ENCODE measurements at regions not wholly inside any gene's neighbourhood (a gene's known extent, or its start where the extent isn't known, plus 50 kb on each side); places are given as distances from the start of the nearest gene placed in this dataset.
"Not testable (repeated sequence)": the region's sequence is repeated elsewhere in the genome, so short reads cannot be mapped to it uniquely, and the experiment has no call there.

GRCh38 chr1:82377201-82377884, 576.6 kb downstream of the ADGRL2 start:
- no peak for DNase-seq (ENCODE audit: low read depth in 2 of 3, low spot score in 2 of 3)

GRCh38 chr1:82373710-82374109, 573.0 kb downstream of the ADGRL2 start:
- no peak for DNase-seq (ENCODE audit: low read depth in 2 of 3, low spot score in 2 of 3)

GRCh38 chr1:82371844-82372498, 571.2 kb downstream of the ADGRL2 start:
- no peak for DNase-seq (ENCODE audit: low read depth in 2 of 3, low spot score in 2 of 3)

GRCh38 chr1:82367456-82367855, 566.7 kb downstream of the ADGRL2 start:
- no peak for DNase-seq (ENCODE audit: low read depth in 2 of 3, low spot score in 2 of 3)

GRCh38 chr1:82366689-82367088, 566.0 kb downstream of the ADGRL2 start:
- no peak for DNase-seq (ENCODE audit: low read depth in 2 of 3, low spot score in 2 of 3)

- DNase-seq (ENCODE audit: low read depth in 2 of 3, low spot score in 2 of 3) = not testable (repeated sequence)
These were observed 558.8 kb downstream of the ADGRL2 start for GRCh38 chr1:82359541-82359940.

GRCh38 chr1:82358706-82359105, 558.0 kb downstream of the ADGRL2 start:
- not testable (repeated sequence) for DNase-seq (ENCODE audit: low read depth in 2 of 3, low spot score in 2 of 3)

GRCh38 chr1:82354546-82354945, 553.8 kb downstream of the ADGRL2 start:
- DNase-seq (ENCODE audit: low read depth in 2 of 3, low spot score in 2 of 3) = not testable (repeated sequence)

- no peak for DNase-seq (ENCODE audit: low read depth in 2 of 3, low spot score in 2 of 3)
These were observed 547.8 kb downstream of the ADGRL2 start for GRCh38 chr1:82348487-82348886.

GRCh38 chr1:82346141-82346540, 545.4 kb downstream of the ADGRL2 start:
- no peak for DNase-seq (ENCODE audit: low read depth in 2 of 3, low spot score in 2 of 3)

GRCh38 chr1:82343381-82343780, 542.6 kb downstream of the ADGRL2 start:
- no peak for DNase-seq (ENCODE audit: low read depth in 2 of 3, low spot score in 2 of 3)

- no peak for DNase-seq (ENCODE audit: low read depth in 2 of 3, low spot score in 2 of 3)
These were observed 536.9 kb downstream of the ADGRL2 start for GRCh38 chr1:82337635-82338034.

GRCh38 chr1:82330330-82330729, 529.6 kb downstream of the ADGRL2 start:
- no peak for DNase-seq (ENCODE audit: low read depth in 2 of 3, low spot score in 2 of 3)

GRCh38 chr1:82329226-82329625, 528.5 kb downstream of the ADGRL2 start:
- DNase-seq (ENCODE audit: low read depth in 2 of 3, low spot score in 2 of 3) = no peak

- no peak for DNase-seq (ENCODE audit: low read depth in 2 of 3, low spot score in 2 of 3)
These were observed 522.6 kb downstream of the ADGRL2 start for GRCh38 chr1:82323144-82323841.

GRCh38 chr1:82321794-82322193, 521.1 kb downstream of the ADGRL2 start:
- no peak for DNase-seq (ENCODE audit: low read depth in 2 of 3, low spot score in 2 of 3)

GRCh38 chr1:82319546-82319945, 518.8 kb downstream of the ADGRL2 start:
- DNase-seq (ENCODE audit: low read depth in 2 of 3, low spot score in 2 of 3) = no peak

GRCh38 chr1:82318921-82319320, 518.2 kb downstream of the ADGRL2 start:
- no peak for DNase-seq (ENCODE audit: low read depth in 2 of 3, low spot score in 2 of 3)

GRCh38 chr1:82318265-82318664, 517.5 kb downstream of the ADGRL2 start:
- DNase-seq (ENCODE audit: low read depth in 2 of 3, low spot score in 2 of 3) = no peak

GRCh38 chr1:82317671-82318070, 516.9 kb downstream of the ADGRL2 start:
- DNase-seq (ENCODE audit: low read depth in 2 of 3, low spot score in 2 of 3) = no peak

GRCh38 chr1:82299656-82300055, 498.9 kb downstream of the ADGRL2 start:
- DNase-seq (ENCODE audit: low read depth in 2 of 3, low spot score in 2 of 3) = no peak

GRCh38 chr1:82299056-82299455, 498.3 kb downstream of the ADGRL2 start:
- no peak for DNase-seq (ENCODE audit: low read depth in 2 of 3, low spot score in 2 of 3)
